D721Med (cell line): ENCODE measurements at regions not wholly inside any gene's neighbourhood (a gene's known extent, or its start where the extent isn't known, plus 50 kb on each side); places are given as distances from the start of the nearest gene placed in this dataset.

Experiments used
- DNase-seq: peaks from one replicate; pipeline ENCODE4 v3.0.0; 2011; ENCODE audit warnings: low spot score; ENCODE audit not compliant: insufficient read length
- FAIRE-seq: peaks from 2 replicates; lab custom pipeline; 2011; peaks lifted over from hg19 to GRCh38; lab: Jason Lieb, UNC
- TF ChIP-seq, protein P1 (sequence below): IDR thresholded peaks from 2 replicates; pipeline ENCODE4 v1.5.1; 2012; ENCODE audit warnings: mild to moderate bottlenecking, control low read depth; ENCODE audit not compliant: insufficient read depth; ENCODE audit errors: missing control alignments

DNA sequence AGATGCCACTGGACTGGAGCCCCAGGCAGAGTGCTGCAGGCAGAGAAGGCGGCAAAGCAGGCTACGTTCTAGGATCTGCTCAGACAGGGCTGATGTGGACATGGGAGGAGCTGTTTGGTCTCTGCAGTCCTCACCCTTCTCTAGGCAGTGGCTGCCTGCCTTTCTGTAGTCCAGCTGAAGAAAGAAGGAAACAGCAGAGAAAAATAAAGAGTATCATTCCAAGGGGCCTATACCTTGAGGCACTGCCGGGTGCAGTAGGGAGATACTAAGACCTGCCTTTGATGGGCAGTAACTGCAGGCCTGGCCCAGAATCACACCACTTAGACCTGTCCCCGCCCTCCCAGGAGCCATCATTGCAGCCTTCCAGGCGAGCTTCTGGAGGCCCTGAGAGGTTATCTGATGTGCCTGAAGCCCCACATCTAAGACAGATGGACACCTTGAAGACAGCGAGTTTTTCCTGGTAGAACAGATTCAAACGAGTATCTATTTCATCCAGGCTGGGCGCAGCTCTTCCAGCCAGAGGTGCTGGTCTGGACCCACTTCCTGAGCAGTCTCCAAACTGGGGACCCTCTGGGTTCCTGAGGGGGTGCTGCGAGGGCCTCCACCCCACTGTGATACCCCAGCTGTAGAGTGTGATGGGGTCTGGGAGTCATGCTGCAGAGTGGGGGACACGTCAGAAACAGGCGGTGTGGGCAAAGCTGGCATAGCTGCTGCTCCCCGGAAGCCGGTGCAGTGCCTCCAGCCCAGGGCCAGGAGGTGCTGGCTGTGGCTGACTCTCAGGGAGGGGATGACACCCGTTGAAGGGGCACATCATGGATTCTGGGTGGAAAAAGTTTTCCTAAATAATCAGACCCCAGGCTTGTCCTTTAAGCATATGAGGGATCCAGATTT, 87.3 kb upstream of the OTOS start:
- TF ChIP-seq, protein P1, sequence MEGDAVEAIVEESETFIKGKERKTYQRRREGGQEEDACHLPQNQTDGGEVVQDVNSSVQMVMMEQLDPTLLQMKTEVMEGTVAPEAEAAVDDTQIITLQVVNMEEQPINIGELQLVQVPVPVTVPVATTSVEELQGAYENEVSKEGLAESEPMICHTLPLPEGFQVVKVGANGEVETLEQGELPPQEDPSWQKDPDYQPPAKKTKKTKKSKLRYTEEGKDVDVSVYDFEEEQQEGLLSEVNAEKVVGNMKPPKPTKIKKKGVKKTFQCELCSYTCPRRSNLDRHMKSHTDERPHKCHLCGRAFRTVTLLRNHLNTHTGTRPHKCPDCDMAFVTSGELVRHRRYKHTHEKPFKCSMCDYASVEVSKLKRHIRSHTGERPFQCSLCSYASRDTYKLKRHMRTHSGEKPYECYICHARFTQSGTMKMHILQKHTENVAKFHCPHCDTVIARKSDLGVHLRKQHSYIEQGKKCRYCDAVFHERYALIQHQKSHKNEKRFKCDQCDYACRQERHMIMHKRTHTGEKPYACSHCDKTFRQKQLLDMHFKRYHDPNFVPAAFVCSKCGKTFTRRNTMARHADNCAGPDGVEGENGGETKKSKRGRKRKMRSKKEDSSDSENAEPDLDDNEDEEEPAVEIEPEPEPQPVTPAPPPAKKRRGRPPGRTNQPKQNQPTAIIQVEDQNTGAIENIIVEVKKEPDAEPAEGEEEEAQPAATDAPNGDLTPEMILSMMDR: no peak
- no peak for FAIRE-seq
- no peak for DNase-seq

DNA sequence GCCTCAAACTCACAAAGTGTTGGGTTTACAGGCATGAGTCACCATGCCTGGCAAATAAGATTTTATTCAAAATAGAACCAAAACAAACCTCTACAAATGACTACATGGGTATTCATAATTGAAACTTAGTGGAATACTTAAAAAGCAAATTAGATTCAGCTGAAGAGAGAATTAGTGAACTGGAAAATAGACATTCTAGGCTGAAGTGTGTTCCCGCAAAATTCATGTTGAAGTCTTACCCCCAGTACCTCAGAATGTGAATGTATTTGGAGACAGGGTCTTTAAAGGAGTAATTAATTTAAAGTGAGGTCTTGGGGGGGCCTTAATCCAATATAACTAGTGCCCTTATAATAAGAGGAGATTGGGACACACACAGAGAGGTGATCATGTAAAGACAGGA, 88.5 kb upstream of the OTOS start:
- DNase-seq (no peak), FAIRE-seq (no peak)
- TF ChIP-seq, protein P1: no peak

DNA sequence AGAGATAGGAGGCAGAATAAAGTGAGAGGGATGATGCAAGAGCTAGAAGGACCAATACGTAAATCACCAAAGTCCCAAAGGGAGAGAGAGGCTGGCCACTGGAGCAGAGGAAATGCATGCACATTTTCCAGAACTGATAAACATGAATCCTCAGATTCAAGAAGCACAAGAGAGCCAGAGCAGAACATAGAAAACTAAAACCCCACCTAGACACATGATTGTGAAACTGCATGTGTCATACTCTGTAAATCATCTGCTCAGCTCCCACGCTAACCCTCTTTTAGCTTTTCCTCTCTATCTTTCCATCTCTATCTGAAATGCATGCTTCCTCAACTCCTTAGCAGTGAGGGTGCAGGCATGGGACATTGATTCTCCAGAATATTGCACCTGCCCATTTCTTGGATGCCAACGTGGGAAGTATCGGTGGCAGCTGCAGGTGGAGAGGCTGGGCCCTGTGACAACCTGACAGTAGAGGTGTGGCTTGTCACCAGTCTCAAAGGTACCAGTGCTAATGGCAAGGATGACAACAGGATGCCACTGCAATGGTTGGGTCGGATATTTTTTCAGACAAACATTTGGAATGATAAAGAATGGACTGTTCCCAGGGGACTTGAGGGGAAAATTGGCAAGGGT, 89.3 kb upstream of the OTOS start:
- FAIRE-seq (no peak), DNase-seq (no peak)
- TF ChIP-seq, protein P1: no peak

DNA sequence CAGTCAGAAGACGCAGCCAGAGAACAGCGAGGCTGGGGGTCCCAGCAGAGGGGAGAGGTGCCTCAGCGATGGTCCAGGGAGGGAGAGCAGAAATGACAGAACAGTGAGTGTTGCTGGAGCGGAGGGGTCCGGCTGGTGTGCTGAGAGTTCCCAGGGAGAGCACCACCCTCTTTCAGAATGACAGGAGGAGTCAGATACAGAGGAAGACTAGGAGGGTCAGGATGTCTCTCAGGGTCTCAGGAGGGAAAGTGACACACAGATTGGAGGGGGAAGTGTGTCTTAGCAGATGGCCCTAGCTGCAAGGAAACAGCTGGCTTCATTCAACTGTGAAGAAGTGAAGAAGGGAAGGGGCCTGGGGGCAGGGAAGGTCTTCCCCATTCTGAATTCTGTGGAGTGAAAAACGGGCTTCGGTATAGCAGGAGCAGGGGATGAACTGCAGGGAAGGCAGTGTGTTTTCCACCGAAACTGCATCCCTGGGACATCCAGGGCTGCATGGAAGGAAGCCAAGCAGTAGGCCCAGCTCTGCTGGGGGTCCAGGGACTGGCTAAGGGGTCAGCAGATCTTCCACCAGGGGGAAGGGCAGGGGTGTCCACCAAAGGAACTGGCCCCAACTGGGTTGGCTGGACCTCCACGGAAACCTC, 90.0 kb upstream of the OTOS start:
- DNase-seq (no peak), FAIRE-seq (no peak)
- TF ChIP-seq, protein P1: no peak

DNA sequence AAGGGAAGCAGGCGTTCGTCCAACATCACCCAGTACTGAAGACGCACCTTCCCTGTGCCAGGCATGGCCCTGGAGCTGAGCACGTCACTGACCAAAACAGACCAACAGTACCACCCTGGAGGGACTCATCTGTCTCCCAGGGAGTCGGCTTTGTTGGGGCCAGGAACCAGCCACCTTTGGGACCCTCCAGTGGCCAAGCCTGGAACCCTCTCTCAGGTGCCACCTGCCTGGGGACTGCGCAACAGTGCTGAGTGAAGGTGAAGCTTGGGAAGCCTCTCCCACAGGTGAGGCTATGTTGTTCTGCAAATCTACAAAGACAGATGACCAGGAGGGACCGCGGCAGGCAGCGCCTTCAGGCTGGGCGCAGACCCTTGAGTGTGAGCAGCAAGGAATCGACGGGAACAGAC, 91.4 kb upstream of the OTOS start:
- no peak for FAIRE-seq
- TF ChIP-seq, protein P1: no peak
- DNase-seq: no peak

DNA sequence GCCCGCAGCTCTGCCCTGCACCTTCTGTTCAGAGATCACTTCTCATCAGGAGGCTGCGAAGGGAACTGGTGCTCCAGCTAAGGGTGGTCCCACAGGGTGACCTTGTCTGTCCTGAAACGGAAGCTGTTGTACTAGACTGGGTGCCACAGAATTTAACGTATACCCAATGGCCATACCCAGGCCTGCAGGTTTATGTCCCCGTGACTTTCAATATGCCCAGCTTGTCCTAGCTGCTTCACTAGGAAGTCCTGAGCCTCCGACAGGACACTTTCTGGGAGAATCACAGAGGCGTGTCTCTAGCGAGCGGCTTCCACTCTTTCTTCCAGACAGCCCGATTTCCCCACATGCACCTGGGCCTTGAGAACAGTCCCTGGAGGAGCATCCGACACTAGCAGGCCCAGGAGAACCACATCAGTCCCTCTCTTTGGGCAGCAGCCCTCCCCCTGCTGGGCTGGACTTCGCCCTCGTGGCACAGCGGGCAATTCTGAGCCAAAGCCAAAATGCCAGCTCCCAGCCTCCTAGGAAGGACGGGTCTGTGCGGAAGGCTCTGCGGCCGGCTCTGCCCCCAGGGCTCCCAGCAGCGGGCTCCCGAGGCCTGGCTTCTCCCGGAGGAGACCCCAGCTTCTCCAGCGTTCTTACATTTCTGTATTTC, 91.9 kb upstream of the OTOS start:
- DNase-seq (no peak), FAIRE-seq (no peak)
- TF ChIP-seq, protein P1: no peak
